ENCODE measurements at regions not wholly inside any gene's neighbourhood (a gene's known extent, or its start where the extent isn't known, plus 50 kb on each side); places are given as distances from the start of the nearest gene placed in this dataset.

GRCh38 chrX:42967681-42968300 is 189.8 kb upstream of the PPP1R2C start:
- Histone ChIP-seq H3K79me2 (ENCODE audit: insufficient read depth, low read length) (no peaks in the 10 kb centered on the region), H4K20me1 (ENCODE audit: insufficient read depth, low read length) (no peaks in the 10 kb centered on the region), H3K4me3 (ENCODE audit: low read depth in 1 of 2, low read length in 2 of 2) (no peak overlapping the region), H3K4me1 (ENCODE audit: insufficient read depth, low read length) (no peaks in the 10 kb centered on the region), H2AFZ (ENCODE audit: low read depth, low read length) (no peak overlapping the region), H3K4me2 (ENCODE audit: insufficient read depth, low read length) (no peak overlapping the region), H3K9ac (ENCODE audit: low read depth, low read length) (no peak overlapping the region), H3K36me3 (ENCODE audit: insufficient read depth, low read length) (no peaks in the 10 kb centered on the region), H3K9me3 (ENCODE audit: insufficient read depth, low read length, severe bottlenecking) (no peaks in the 10 kb centered on the region), H3K27me3 (ENCODE audit: insufficient read depth, low read length, poor library complexity) (no peaks in the 10 kb centered on the region), H3K27ac (ENCODE audit: low read length) (no peak overlapping the region)
- ATAC-seq (ENCODE audit: insufficient read depth, low read depth) (no peak), DNase-seq (no peak)
- no peak for TF ChIP-seq EZH2 (IDR thresholded peaks at IDR 0.05; ENCODE audit: borderline replicate concordance, low read depth, low read length, severe bottlenecking)
- no peak for TF ChIP-seq CTCF (IDR thresholded peaks at IDR 0.05; ENCODE audit: borderline replicate concordance, extremely low read depth, low read length, poor library complexity, severe bottlenecking)

DNA sequence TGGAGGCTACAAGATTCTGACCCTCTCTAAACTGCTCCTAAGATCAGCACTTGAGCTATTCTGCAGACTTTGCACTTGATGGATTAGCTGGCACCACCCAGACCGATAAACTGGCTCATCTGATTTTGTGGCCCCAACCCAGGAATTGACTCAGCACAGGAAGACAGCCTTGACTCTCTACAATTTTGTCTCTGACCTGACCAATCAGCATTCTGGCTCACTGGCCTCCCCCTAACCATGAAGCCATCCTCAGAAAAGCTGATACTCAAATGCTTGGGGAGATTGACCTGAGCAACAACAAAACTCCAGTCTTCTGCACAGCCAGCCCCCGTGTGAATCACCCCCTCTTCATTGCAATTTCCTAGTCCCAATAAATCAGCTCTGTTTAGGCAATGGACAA is 195.4 kb upstream of the PPP1R2C start:
- Histone ChIP-seq H4K20me1 (ENCODE audit: insufficient read depth, low read length) (no peaks in the 10 kb centered on the region), H3K27ac (ENCODE audit: low read length) (no peak overlapping the region), H3K36me3 (ENCODE audit: insufficient read depth, low read length) (no peaks in the 10 kb centered on the region), H3K9me3 (ENCODE audit: insufficient read depth, low read length, severe bottlenecking) (peaks cover 4% of the 10 kb centered on the region), H3K9ac (ENCODE audit: low read depth, low read length) (no peak overlapping the region), H3K4me3 (ENCODE audit: low read depth in 1 of 2, low read length in 2 of 2) (no peak overlapping the region), H3K4me1 (ENCODE audit: insufficient read depth, low read length) (peaks cover 24% of the 10 kb centered on the region), H3K27me3 (ENCODE audit: insufficient read depth, low read length, poor library complexity) (no peaks in the 10 kb centered on the region), H3K4me2 (ENCODE audit: insufficient read depth, low read length) (no peak overlapping the region), H2AFZ (ENCODE audit: low read depth, low read length) (no peak overlapping the region), H3K79me2 (ENCODE audit: insufficient read depth, low read length) (no peaks in the 10 kb centered on the region)
- ATAC-seq (ENCODE audit: insufficient read depth, low read depth) (no peak), DNase-seq (no peak)
- TF ChIP-seq CTCF (IDR thresholded peaks at IDR 0.05; ENCODE audit: borderline replicate concordance, extremely low read depth, low read length, poor library complexity, severe bottlenecking) (no peak), EZH2 (IDR thresholded peaks at IDR 0.05; ENCODE audit: borderline replicate concordance, low read depth, low read length, severe bottlenecking) (no peak)

DNA sequence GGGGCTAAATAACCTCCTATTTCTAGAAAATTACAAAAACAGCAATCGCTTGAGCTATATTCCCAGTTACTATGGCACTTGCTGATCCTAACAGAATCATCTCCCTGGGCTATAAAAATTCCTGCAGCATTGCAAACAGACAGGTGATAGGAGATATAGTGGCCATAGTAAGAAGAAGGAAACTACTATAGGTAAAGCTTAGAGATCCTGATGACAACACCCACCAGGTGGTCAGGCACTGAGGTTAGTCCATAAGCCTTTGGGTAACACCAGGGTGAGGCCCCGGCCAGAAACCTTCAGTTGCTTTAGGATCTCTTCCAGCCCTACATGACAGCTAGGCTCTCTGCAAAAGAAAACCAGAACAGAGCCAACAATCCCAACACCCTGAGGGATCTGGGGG is 197.9 kb upstream of the PPP1R2C start:
- Histone ChIP-seq H3K27me3 (ENCODE audit: insufficient read depth, low read length, poor library complexity) (no peaks in the 10 kb centered on the region), H4K20me1 (ENCODE audit: insufficient read depth, low read length) (no peaks in the 10 kb centered on the region), H3K4me2 (ENCODE audit: insufficient read depth, low read length) (no peak overlapping the region), H3K9me3 (ENCODE audit: insufficient read depth, low read length, severe bottlenecking) (peaks cover 4% of the 10 kb centered on the region), H2AFZ (ENCODE audit: low read depth, low read length) (no peak overlapping the region), H3K9ac (ENCODE audit: low read depth, low read length) (no peak overlapping the region), H3K36me3 (ENCODE audit: insufficient read depth, low read length) (no peaks in the 10 kb centered on the region), H3K4me1 (ENCODE audit: insufficient read depth, low read length) (peaks cover 31% of the 10 kb centered on the region), H3K79me2 (ENCODE audit: insufficient read depth, low read length) (no peaks in the 10 kb centered on the region), H3K4me3 (ENCODE audit: low read depth in 1 of 2, low read length in 2 of 2) (no peak overlapping the region), H3K27ac (ENCODE audit: low read length) (peak overlapping the region; percentile 56)
- ATAC-seq (ENCODE audit: insufficient read depth, low read depth) (no peak), DNase-seq (no peak)
- TF ChIP-seq EZH2 (IDR thresholded peaks at IDR 0.05; ENCODE audit: borderline replicate concordance, low read depth, low read length, severe bottlenecking) (no peak), CTCF (IDR thresholded peaks at IDR 0.05; ENCODE audit: borderline replicate concordance, extremely low read depth, low read length, poor library complexity, severe bottlenecking) (no peak)
